HG02970 (cell line): ENCODE measurements at regions not wholly inside any gene's neighbourhood (a gene's known extent, or its start where the extent isn't known, plus 50 kb on each side); places are given as distances from the start of the nearest gene placed in this dataset.
"Not testable (repeated sequence)": the region's sequence is repeated elsewhere in the genome, so short reads cannot be mapped to it uniquely, and the experiment has no call there.

Experiments
- ATAC-seq: cut with Tn5 transposase; IDR thresholded peaks from one replicate; pipeline ENCODE4 v1.9.1; 2021; ENCODE audit warnings: mild to moderate bottlenecking, moderate library complexity, moderate number of reproducible peaks; ENCODE audit not compliant: unreplicated experiment, low FRiP score

DNA sequence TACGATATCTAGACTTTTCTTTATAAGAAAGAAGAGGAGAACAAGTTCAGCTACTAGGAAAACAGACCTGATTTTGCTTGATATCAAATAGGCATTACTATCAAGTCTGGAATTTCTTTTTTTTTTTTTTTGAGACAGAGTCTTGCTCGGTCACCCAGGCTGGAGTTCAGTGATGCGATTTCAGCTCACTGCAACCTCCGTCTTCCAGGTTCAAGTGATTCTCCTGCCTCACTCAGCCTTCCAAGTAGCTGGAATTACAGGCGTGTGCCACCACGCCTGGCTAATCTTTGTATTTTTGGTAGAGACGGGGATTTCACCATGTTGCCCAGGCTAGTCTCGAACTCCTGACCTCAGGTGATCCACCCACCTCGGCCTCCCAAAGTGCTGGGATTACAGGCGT is 78.8 kb upstream of the KLF4 start:
- ATAC-seq: not testable (repeated sequence)

DNA sequence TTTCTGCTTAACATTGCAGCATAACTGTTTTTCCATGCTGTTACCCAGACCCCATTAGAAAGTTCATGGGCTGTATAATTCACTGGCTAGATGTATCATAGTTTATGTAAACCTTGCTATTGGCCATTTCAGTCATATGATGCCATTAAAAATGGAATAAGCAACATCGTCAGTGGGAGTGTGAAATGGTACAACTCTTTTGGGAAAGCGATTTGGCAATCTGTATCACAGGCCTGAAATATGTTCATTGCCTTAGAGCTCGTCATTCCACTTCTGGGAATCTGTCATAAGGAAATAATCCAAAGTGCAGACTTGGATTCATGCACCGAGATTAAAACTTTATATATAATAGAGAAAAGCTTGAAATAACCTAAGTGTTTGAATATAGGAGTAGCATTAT is 77.9 kb upstream of the KLF4 start:
- ATAC-seq: no peak

DNA sequence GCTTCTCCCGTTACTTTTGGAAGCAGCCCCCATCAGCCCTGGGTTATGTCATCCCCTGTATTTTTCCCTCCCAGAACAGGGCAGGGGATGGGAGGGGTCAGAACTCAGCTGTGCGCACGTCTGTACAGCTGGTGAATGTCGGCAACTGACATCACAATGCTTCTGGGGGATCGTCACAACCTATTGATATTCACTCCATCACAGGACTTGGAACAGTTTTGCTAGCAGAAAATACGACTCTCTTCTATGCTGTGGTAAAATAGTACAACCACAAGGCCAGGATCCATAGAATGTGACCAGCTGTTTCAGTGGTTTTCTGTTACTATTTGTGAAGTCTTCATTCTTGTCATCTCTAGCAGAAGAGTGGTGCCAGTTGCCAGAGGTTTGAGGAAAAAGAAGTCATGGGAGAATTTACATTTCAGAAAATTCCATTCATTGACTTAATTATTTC is 77.1 kb upstream of the KLF4 start:
- ATAC-seq: no peak

DNA sequence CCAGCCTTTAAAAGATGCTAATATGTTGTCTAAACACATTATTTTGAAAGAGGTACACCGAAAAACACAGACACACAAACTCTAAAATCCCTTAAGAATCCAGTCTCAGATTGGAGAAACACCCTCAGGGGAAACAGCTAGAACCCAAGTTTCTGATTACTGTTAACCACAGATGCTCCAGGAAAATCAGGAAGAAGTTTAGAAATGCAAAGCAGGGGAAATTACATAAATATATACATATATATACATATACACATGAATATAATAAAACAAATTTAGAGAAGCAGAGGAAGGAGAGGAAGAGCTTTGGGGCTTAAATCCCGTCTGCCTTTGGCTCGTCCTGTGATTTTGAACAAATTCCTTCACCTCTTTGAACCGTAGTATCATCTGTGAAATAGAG is 73.2 kb upstream of the KLF4 start:
- no peak for ATAC-seq

DNA sequence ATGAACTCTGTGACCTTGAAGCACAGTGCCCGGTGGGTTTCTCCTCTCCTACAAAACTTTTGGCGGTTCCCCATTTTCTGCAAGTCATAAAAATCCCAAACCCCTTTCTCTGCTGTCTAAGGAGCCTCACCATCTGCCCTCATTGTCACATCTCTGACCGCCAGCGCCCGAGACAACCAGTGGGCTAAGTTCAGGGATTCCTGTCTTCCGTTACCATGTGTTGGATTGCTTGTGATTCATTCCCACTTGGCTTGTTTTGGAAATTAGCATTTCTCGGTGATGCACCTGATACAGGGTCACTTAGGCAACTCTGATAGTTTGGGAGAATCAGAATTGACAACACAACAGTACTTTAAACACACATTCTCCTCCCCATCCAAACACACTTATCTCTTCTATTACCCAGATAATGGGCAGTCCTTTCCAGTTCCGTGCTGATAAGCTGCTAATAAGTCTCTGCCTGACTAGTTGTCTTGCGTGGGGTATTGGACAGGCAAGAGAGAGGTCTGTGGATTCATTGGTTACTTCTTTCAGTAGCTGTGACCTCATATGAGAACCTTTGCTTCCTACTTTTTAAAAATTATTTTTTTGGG is 70.0 kb upstream of the KLF4 start:
- no peak for ATAC-seq

DNA sequence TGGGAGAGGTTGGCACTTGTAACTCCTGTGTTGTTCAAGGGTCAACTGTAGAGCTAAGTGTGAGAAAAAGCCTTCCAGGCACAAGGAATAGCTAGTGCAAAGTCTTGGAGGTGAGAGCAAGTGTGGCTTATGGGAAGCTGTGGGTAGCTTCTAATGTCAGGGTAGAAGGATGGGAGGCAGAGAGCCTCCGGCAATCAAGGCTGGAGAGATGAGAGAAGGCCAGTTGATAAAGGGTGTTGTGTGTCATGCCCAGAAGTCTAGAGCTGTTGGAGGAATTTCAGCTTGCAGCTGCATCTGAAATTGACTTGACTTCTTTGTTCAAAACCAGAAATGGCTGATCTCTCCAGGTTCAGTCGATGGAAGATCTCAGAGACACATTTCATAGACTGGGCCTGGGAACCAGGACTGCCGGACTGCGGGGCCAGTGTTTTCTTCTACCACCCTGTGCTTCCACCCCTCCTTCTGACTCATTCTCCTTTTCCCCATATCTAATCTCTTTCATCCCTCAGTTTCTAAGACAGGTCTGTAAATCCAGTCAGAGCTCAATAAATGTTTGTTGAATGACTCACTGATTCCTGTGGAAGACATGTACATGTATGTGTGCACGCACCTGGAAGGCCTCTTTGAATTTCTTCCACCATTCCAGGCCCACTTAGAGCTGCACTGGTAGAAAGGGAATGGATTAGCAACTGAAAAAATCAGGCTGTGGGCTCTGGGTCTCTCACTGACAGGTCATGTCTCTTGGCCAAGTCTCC is 67.8 kb upstream of the KLF4 start:
- no peak for ATAC-seq

DNA sequence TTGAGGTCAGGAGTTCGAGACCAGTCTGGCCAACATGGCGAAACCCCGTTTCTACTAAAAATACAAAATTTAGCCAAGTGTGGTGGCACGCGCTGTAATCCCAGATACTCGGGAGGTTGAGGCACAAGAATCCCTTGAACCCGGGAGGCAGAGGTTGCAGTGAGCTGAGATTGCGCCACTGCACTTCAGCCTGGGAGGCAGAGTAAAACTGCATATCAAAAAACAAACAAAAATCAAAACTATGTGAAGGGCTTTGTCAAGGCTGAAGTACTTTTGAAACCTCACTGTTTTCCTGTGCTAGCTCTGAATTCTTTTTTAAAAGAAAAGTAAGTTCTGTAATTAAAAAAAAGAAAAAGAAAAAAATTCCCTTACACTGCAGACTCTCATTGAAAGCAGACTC is 65.1 kb upstream of the KLF4 start:
- no peak for ATAC-seq

DNA sequence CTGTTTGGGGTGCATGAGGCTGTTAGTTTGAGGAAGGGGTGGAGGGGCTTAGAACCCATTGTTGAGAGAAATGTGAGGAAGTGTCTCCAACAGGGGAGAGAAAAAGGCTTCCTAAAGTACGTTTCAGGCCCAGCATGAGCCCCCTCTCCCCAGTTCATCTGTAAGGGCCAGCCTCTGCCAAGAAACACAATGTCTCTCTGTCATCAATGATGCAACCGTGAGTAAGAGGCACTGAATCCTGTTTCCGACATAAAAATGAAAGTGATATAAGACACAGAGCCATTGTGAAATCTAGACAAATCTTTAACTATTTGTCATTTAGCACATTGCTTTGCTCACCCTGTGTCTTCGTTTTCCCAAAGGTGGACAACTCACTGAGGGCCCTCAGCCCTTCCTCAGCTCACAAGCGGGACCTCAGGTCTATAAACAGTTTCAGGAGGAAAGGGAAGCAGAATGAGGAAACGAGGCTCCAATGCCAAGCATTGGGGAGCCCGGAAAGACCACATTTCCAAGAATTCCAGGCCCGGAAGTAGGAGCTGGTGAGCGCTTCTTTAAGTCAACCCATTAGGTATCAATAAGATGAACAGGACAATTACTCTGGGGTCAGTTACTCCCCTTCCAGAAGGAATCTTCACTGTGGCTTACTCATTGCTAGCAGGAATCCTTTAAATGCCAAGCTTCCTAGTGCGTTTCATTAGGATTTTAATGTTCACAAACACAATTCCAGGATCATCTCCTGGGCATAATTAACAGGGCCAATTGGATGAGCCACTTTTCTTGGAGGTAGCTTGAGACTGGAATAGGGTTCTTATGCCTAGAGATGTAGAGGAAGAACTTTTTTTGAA is 59.0 kb upstream of the KLF4 start:
- no peak for ATAC-seq

DNA sequence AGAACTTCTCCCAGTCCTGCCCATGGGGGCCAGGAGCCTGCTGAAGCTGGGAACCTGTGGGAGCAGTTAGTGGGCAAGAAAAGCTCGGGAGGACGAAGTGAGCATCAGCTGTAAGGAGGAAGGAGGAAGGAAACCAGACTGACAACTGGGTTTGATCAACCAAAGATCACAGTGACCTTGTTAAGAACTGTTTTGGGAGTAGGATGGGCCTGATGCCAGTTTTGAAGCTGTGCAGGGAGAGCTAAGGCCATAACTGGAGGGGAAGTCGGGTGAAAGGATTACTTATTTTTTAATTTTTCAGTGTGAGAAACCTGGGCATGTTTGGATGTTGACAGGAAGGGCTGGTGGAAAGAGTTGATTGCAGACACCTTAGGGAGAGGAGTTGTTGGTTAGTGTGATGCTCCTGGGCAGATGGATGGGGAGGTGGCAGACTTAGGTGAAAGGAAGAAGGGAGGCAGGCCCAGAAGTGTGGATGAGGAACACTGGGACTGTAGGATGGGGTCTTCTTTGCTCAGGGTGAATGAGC is 58.3 kb upstream of the KLF4 start:
- no peak for ATAC-seq

DNA sequence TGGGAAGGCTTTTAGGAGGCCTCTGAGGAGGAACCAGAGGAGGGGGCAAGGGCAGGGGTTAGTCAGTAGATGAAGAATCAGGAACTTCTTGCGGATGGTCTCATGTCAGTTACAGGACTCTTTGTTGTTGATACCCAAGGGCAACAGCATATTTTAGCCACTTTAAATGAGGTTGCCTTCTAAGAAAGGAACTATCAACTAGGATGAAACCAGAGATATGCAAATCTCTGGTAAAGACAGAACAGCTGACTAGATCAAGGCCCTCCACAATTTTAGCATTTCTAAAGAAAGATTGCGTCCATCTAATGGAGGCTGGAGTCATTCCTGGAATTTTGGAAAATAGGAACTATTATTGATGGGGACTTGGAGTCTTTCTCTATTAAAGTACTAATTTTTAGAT is 57.7 kb upstream of the KLF4 start:
- no peak for ATAC-seq

DNA sequence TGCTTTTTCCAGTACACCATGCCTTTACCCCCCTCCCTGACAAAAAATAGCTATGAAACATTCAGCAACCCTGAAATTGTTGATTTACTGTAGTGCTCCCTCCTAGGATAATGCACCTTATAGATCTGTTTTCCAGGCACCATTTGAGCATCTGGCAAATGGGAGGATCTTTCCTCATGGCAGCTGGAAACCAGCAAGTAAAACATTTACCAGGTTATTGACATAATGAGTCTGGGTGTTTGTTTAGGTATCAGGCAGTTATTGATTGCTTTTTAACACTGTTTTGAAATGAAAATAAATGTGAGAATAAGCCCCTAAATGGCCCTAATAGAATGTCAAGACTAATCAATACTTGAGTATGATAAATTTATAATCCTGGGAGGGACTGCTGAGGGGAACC is 57.3 kb upstream of the KLF4 start:
- no peak for ATAC-seq

DNA sequence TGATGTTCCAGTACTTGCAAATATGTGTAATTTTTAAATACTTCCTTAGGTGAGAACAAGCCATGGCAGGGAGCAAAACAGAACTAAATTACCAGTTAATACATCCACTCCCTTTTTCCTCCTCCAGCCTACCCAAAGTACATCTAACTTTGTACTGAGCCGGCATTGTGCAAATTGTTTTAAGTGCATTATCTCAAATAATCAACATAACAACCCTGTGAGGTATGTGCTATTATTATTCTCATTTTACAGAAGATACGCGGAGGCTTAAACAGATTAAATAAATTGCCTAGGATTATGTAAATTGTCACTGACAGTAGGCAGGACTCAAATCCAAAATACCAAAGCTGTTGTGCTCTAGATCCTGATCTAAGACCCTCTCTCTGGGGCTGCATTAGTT is 55.5 kb upstream of the KLF4 start:
- no peak for ATAC-seq

DNA sequence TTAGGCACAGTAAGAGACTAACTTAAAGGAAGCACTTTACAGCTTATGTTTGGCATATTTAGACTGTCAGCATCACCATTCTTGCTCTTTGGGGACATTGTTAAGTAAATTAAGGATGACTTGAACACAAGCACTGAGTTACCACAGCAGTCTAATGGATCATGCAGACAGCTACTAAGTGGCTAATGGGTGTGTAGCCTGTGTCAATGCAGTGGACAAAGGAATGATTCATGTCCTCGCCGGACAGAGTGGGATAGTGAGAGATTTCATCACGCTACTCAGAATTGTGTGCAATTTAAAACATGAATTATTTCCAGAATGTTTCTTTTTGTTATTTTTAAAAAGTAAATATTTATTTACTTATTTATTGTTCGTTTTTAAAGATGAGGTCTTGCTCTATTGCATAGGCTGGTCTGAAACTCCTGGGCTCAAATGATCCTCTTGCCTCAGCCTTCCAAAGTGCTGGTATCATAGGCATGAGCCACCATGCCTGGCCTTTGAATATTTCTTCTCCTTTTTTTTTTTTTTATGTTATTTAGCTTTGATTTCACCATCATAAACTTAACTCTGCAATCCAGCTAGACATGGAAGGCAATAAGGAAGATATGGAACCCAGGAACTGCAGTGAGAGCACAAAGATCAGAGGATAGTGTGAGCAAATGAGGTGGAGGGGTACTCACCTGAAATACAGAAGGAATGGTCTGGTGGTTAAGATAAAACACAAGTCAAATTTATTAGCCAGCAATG is 53.0 kb upstream of the KLF4 start:
- ATAC-seq: no peak

DNA sequence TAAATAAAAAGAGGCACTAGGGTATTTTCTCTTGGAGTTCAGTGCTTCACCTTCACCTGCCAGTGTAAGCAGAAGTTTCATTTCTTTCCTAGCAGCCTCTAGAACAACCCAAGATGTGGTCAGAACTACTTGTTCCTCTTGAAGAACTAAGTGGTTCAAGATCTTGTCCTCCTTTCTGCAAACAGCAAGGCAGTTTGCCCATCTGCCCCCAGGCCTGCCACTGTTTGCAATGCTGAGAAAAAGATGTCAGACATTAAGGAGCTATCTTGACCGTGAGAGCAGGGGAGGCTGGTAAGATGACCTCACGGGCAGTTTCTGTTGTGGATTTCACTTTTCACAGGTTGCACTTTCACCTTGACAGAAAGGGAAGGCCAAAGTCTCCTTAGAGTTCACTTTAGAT is 52.0 kb upstream of the KLF4 start:
- no peak for ATAC-seq

DNA sequence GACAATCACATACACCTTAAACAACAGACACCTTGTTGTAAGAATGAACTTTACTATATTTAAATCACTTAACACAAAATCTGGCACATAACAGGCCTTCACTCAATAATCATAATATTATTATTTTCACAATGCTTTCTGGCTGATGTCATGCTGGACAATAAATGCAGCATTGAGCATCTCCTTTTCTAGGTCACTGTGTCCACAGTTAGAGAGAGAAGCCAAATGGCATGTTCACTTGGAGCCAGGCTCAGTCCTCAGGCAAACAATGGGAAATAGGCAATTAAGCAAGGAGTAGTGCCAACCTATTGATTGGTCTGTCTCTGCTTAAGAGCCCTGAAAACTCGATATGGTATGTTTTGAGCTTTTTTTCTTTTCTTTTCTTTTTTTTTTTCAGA is 50.6 kb upstream of the KLF4 start:
- ATAC-seq: no peak

DNA sequence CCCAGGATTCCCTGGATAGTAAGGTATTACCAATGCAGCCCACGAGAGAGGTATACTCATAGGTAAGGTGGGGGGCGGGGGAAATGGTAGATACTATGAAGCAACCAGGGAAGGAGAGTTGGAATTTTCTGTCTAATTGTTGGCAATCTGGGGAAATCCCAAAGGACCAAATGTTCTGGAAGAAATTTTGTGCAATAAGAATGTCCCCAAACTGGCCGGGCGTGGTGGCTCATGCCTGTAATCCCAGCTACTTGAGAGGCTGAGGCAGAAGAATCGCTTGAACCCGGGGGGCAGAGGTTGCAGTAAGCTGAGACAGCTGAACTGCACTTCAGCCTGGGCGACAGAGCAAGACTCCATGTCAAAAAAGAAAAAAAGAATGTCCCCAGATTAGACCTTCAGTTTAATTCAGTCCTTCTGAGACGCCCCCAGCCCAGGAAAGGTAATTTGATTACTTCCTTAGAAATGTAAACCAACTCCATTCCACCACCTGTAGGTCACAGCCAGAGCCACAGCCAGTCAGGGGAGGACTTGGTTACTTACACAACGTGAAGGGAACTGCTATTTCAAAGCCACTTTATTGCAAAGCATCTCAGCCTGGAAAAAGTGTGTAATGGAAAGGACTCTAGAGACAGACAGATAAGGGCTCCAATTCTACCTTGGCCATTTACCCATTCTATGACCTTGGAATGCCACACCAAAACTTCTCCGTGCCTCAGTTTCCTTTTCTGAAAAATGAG is 50.0 kb upstream of the KLF4 start:
- no peak for ATAC-seq
